Astrocyte (in vitro differentiated cells and primary cell): ENCODE measurements at regions not wholly inside any gene's neighbourhood (a gene's known extent, or its start where the extent isn't known, plus 50 kb on each side); places are given as distances from the start of the nearest gene placed in this dataset.

ENCODE experiments used
- DNase-seq: peaks from one replicate; pipeline ENCODE4 v3.0.0-alpha.2; 2010; ENCODE audit warnings: low read depth
- FAIRE-seq: peaks from 2 replicates; lab custom pipeline; 2011; peaks lifted over from hg19 to GRCh38; lab: Jason Lieb, UNC
- H2AFZ ChIP-seq: 2 replicates; pipeline ENCODE4 v1.6.0; 2012; ENCODE audit warnings: low read depth, low read length, inconsistent platforms
- H3K27ac ChIP-seq: 2 replicates; pipeline ENCODE4 v1.5.1; 2011; ENCODE audit warnings: low read depth, low read length, inconsistent platforms
- H3K27me3 ChIP-seq: 2 replicates; pipeline ENCODE4 v1.6.0; 2011; ENCODE audit warnings: low read length, inconsistent platforms; ENCODE audit not compliant: insufficient read depth
- H3K36me3 ChIP-seq: 2 replicates; pipeline ENCODE4 v1.5.1; 2011; ENCODE audit warnings: low read length, inconsistent platforms; ENCODE audit not compliant: insufficient read depth
- H3K4me1 ChIP-seq: 2 replicates; pipeline ENCODE4 v1.5.1; 2011; ENCODE audit warnings: low read length, inconsistent platforms; ENCODE audit not compliant: insufficient read depth
- H3K4me2 ChIP-seq: 2 replicates; pipeline ENCODE4 v1.6.0; 2012; ENCODE audit warnings: low read length, inconsistent platforms
- H3K4me3 ChIP-seq: 2 replicates; pipeline ENCODE4 v1.5.1; 2011; ENCODE audit warnings: low read depth, mild to moderate bottlenecking, low read length, inconsistent platforms; ENCODE audit not compliant: insufficient read depth
- H3K79me2 ChIP-seq: 2 replicates; pipeline ENCODE4 v1.6.0; 2012; ENCODE audit warnings: mild to moderate bottlenecking, low read length, inconsistent platforms; ENCODE audit not compliant: insufficient read depth
- H3K9ac ChIP-seq: 2 replicates; pipeline ENCODE4 v1.6.0; 2012; ENCODE audit warnings: mild to moderate bottlenecking, low read length, inconsistent platforms
- H3K9me3 ChIP-seq: 2 replicates; pipeline ENCODE4 v1.5.1; 2012; ENCODE audit warnings: low read depth, mild to moderate bottlenecking, low read length, inconsistent platforms; ENCODE audit not compliant: insufficient read depth
- H4K20me1 ChIP-seq: 2 replicates; pipeline ENCODE4 v1.6.0; 2012; ENCODE audit warnings: low read length, inconsistent platforms; ENCODE audit not compliant: insufficient read depth
- H3K27ac Mint-ChIP-seq: one replicate; pipeline ENCODE4 v1.8.0; 2021; ENCODE audit warnings: mild to moderate bottlenecking, mixed read lengths; ENCODE audit not compliant: unreplicated experiment
- H3K27me3 Mint-ChIP-seq: one replicate; pipeline ENCODE4 v1.8.0; 2021; ENCODE audit warnings: low read depth, mixed read lengths; ENCODE audit not compliant: unreplicated experiment
- H3K36me3 Mint-ChIP-seq: one replicate; pipeline ENCODE4 v1.8.0; 2021; ENCODE audit warnings: low read depth, mixed read lengths; ENCODE audit not compliant: unreplicated experiment
- H3K4me1 Mint-ChIP-seq: one replicate; pipeline ENCODE4 v1.8.0; 2021; ENCODE audit warnings: low read depth, mixed read lengths; ENCODE audit not compliant: unreplicated experiment
- H3K4me3 Mint-ChIP-seq: one replicate; pipeline ENCODE4 v1.8.0; 2021; ENCODE audit warnings: mild to moderate bottlenecking, moderate library complexity, mixed read lengths; ENCODE audit not compliant: unreplicated experiment
- H3K9me3 Mint-ChIP-seq: one replicate; pipeline ENCODE4 v1.8.0; 2021; ENCODE audit warnings: mild to moderate bottlenecking, mixed read lengths; ENCODE audit not compliant: unreplicated experiment
- EZH2 ChIP-seq: IDR thresholded peaks from 2 replicates; pipeline ENCODE4 v1.6.1; 2012; ENCODE audit warnings: mild to moderate bottlenecking, low read length, inconsistent platforms; ENCODE audit not compliant: insufficient read depth
- TF ChIP-seq, protein P1 (sequence below): IDR thresholded peaks from 2 replicates; pipeline ENCODE4 v1.5.1; 2011; ENCODE audit warnings: low read depth, mild to moderate bottlenecking, inconsistent platforms, low read length, moderate library complexity; ENCODE audit not compliant: insufficient read depth

DNA sequence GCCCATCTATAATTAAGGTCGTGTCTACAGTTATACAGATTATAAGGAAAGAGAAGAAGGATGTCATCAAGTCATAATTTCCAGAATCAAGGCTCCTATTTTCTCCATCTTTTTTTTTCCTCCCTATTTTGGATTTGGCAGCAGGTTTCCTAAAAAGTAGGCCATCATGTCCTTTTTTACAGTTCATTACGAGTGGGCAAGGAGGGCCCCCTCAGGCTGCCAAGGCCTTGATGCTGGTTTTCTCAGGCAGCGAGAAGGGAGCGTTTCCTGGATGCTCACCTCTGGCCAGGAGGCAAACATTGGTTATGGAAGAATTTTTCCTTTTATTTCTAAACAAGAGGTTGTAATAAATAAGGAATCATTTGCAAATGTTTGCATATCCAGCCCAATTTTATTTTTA is 414.6 kb downstream of the DHX35 start:
- Histone ChIP-seq H3K36me3 (no peaks in the 10 kb centered on the region), H3K9me3 (no peaks in the 10 kb centered on the region), H3K4me3 (no peak overlapping the region), H3K4me2 (no peak overlapping the region), H3K9ac (no peak overlapping the region), H3K79me2 (no peaks in the 10 kb centered on the region), H4K20me1 (no peaks in the 10 kb centered on the region), H3K27me3 (no peaks in the 10 kb centered on the region), H3K4me1 (no peaks in the 10 kb centered on the region), H2AFZ (no peak overlapping the region), H3K27ac (no peak overlapping the region)
- Mint-ChIP-seq H3K27ac (no peak overlapping the region), H3K36me3 (no peaks in the 10 kb centered on the region), H3K4me1 (peaks cover 3% of the 10 kb centered on the region), H3K4me3 (no peak overlapping the region), H3K27me3 (peaks cover 24% of the 10 kb centered on the region), H3K9me3 (no peaks in the 10 kb centered on the region)
- DNase-seq: no peak
- no peak for FAIRE-seq
- TF ChIP-seq, protein P1, sequence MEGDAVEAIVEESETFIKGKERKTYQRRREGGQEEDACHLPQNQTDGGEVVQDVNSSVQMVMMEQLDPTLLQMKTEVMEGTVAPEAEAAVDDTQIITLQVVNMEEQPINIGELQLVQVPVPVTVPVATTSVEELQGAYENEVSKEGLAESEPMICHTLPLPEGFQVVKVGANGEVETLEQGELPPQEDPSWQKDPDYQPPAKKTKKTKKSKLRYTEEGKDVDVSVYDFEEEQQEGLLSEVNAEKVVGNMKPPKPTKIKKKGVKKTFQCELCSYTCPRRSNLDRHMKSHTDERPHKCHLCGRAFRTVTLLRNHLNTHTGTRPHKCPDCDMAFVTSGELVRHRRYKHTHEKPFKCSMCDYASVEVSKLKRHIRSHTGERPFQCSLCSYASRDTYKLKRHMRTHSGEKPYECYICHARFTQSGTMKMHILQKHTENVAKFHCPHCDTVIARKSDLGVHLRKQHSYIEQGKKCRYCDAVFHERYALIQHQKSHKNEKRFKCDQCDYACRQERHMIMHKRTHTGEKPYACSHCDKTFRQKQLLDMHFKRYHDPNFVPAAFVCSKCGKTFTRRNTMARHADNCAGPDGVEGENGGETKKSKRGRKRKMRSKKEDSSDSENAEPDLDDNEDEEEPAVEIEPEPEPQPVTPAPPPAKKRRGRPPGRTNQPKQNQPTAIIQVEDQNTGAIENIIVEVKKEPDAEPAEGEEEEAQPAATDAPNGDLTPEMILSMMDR: no peak
- no peak for TF ChIP-seq EZH2

DNA sequence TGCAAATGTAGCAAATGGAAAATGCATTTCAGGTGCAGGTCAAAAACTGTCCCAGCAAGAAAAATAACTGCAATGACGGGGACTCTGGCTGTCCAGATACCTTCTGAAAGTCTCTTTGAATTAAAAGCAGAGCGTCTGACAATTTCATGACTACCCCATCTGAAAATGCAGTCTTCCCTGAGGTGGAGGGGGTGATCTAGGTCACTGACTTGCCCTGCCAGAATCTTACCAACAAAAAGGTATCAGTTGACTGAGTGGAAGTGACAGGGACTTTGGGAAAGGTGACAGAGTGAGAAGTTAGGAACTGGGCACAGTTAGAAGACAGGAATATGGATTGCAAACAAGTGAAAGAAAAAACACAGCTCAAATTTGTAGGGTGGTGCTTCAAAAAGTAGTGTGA is 402.2 kb downstream of the DHX35 start:
- FAIRE-seq (no peak), DNase-seq (no peak)
- no peak overlapping the region for H3K27ac Mint-ChIP-seq
- no peak for TF ChIP-seq EZH2
- TF ChIP-seq, protein P1: no peak
- no peaks in the 10 kb centered on the region for H3K36me3 Mint-ChIP-seq
- Histone ChIP-seq H3K27me3 (no peaks in the 10 kb centered on the region), H3K9ac (no peak overlapping the region), H2AFZ (no peak overlapping the region), H3K36me3 (no peaks in the 10 kb centered on the region), H3K4me3 (no peak overlapping the region), H3K4me2 (no peak overlapping the region), H3K9me3 (no peaks in the 10 kb centered on the region), H3K27ac (no peak overlapping the region), H4K20me1 (no peaks in the 10 kb centered on the region), H3K4me1 (no peaks in the 10 kb centered on the region), H3K79me2 (no peaks in the 10 kb centered on the region)
- H3K9me3 Mint-ChIP-seq: no peaks in the 10 kb centered on the region
- H3K27me3 Mint-ChIP-seq: peaks cover 2% of the 10 kb centered on the region
- H3K4me3 Mint-ChIP-seq: no peak overlapping the region
- peaks cover 4% of the 10 kb centered on the region for H3K4me1 Mint-ChIP-seq

DNA sequence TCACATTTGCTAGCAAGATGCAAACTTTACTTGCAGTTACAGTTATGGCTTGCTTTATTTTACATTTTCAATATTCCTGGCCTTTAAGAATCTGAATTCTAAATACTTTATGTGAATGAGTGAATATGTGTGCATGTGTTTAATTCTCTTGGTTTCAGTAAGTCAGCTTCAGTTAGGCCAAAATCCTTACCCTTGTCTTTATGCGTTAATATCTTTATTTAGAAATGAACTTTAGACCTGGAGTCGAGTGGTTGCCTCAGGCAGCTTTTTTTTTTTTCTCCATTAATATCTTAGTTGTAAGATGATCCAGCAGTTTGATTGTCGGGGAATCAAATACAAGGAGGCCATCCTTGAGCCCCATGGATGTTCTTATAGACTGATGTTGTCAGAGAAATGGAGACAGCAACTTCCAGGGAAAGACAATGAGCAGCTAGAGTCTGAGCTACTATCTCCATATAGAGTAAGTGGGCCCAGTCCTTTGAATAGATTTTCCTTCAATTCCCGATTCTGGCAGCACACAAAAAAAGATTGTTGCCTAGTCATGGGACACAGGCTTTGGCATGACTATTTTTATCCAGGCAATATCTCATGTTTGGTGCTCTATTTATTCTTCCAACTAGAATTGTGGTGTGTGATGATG is 398.0 kb downstream of the DHX35 start:
- Mint-ChIP-seq H3K36me3 (no peaks in the 10 kb centered on the region), H3K27me3 (peaks cover 2% of the 10 kb centered on the region), H3K4me1 (peaks cover 4% of the 10 kb centered on the region), H3K9me3 (no peaks in the 10 kb centered on the region), H3K27ac (no peak overlapping the region), H3K4me3 (no peak overlapping the region)
- no peak for DNase-seq
- Histone ChIP-seq H3K4me1 (no peaks in the 10 kb centered on the region), H2AFZ (no peak overlapping the region), H4K20me1 (no peaks in the 10 kb centered on the region), H3K27ac (no peak overlapping the region), H3K4me2 (no peak overlapping the region), H3K79me2 (no peaks in the 10 kb centered on the region), H3K9me3 (no peaks in the 10 kb centered on the region), H3K9ac (no peak overlapping the region), H3K27me3 (no peaks in the 10 kb centered on the region), H3K4me3 (no peak overlapping the region), H3K36me3 (no peaks in the 10 kb centered on the region)
- TF ChIP-seq, protein P1: no peak
- no peak for TF ChIP-seq EZH2
- no peak for FAIRE-seq
